D341Med (cell line): ENCODE measurements at regions not wholly inside any gene's neighbourhood (a gene's known extent, or its start where the extent isn't known, plus 50 kb on each side); places are given as distances from the start of the nearest gene placed in this dataset.

Source experiments
- DNase-seq: peaks from one replicate; pipeline ENCODE4 v3.0.0; 2012; ENCODE audit warnings: low spot score

GRCh38 chr5:144072518-144072927, 97.9 kb downstream of the YIPF5 start:
- no peak for DNase-seq

GRCh38 chr5:144076521-144077083, 93.9 kb downstream of the YIPF5 start:
- no peak for DNase-seq

GRCh38 chr5:144083185-144083584, 87.3 kb downstream of the YIPF5 start:
- DNase-seq = no peak

- DNase-seq = no peak
Observed at GRCh38 chr5:144084971-144085370, 85.5 kb downstream of the YIPF5 start.

GRCh38 chr5:144085381-144085780, 85.1 kb downstream of the YIPF5 start:
- no peak for DNase-seq

GRCh38 chr5:144086295-144086694, 84.2 kb downstream of the YIPF5 start:
- no peak for DNase-seq

GRCh38 chr5:144087576-144087975, 82.9 kb downstream of the YIPF5 start:
- no peak for DNase-seq

- no peak for DNase-seq
Observed at GRCh38 chr5:144088206-144089064, 82.0 kb downstream of the YIPF5 start.

- no peak for DNase-seq
Observed at GRCh38 chr5:144089401-144090021, 80.9 kb downstream of the YIPF5 start.

- DNase-seq = no peak
Observed at GRCh38 chr5:144092508-144092907, 78.0 kb downstream of the YIPF5 start.

- no peak for DNase-seq
Observed at GRCh38 chr5:144093400-144093799, 77.1 kb downstream of the YIPF5 start.

- DNase-seq = no peak
Observed at GRCh38 chr5:144093868-144094267, 76.6 kb downstream of the YIPF5 start.

GRCh38 chr5:144100702-144101101, 69.8 kb downstream of the YIPF5 start:
- no peak for DNase-seq

- DNase-seq = no peak
Observed at GRCh38 chr5:144101616-144102015, 68.8 kb downstream of the YIPF5 start.

GRCh38 chr5:144102361-144102760, 68.1 kb downstream of the YIPF5 start:
- DNase-seq = no peak

GRCh38 chr5:144102979-144103378, 67.5 kb downstream of the YIPF5 start:
- DNase-seq = no peak

GRCh38 chr5:144103611-144104485, 66.6 kb downstream of the YIPF5 start:
- no peak for DNase-seq

- no peak for DNase-seq
Observed at GRCh38 chr5:144105371-144105770, 65.1 kb downstream of the YIPF5 start.

- DNase-seq = no peak
Observed at GRCh38 chr5:144108131-144108530, 62.3 kb downstream of the YIPF5 start.
